A172 (cell line): ENCODE measurements at regions not wholly inside any gene's neighbourhood (a gene's known extent, or its start where the extent isn't known, plus 50 kb on each side); places are given as distances from the start of the nearest gene placed in this dataset.
A peak's percentile ranks its signal among the peaks of the same experiment; 100 is the strongest.

Experiments
- DNase-seq: peaks from one replicate; pipeline ENCODE4 v3.0.0-alpha.2; 2015; ENCODE audit warnings: low spot score

DNA sequence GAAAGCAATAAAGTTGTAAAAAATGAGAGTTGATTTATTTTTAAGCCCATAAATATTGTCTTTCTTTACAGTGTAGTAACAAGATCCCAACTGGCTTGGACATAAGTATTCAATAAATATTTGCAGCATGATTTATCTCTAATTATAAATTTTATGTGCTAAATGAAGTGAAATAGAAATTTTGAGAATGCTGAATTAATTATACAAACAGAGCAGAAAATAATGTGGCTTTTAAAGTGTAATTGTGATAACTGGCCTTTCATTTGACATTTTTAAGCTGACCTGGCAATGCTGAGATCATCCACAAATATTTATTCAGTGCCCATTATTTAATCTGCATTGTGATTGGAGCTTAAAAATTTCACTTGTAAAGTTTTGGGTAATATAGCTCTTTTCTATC lies 201.6 kb upstream of the NAV3 start:
- DNase-seq, result no peak

GRCh38 chr12:77625441-77625840 lies 205.3 kb upstream of the NAV3 start:
- peak; percentile 70 for DNase-seq

GRCh38 chr12:77619425-77619824 lies 211.3 kb upstream of the NAV3 start:
- DNase-seq, result no peak

GRCh38 chr12:77617818-77618217 lies 212.9 kb upstream of the NAV3 start:
- DNase-seq, result no peak

DNA sequence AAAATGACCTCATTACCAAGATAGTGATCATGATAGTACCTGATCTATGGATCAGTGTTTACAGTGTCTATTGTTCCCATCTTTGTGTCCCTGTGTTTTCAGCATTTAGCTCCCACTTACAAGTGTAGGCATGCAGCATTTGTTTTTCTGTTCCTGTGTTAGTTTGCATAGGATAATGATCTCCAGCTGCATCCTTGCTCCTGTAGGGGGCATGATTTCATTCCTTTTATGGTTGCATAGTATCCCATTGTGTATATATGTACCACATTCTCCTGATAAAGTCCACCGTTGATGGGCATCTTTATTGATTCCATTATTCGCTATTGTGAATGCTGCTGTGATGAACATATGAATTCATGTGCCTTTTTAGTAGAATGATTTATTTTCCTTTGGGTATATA lies 215.4 kb upstream of the NAV3 start:
- peak; percentile 11 for DNase-seq

- no peak for DNase-seq
Measured at GRCh38 chr12:77613411-77613810, 217.3 kb upstream of the NAV3 start.

DNA sequence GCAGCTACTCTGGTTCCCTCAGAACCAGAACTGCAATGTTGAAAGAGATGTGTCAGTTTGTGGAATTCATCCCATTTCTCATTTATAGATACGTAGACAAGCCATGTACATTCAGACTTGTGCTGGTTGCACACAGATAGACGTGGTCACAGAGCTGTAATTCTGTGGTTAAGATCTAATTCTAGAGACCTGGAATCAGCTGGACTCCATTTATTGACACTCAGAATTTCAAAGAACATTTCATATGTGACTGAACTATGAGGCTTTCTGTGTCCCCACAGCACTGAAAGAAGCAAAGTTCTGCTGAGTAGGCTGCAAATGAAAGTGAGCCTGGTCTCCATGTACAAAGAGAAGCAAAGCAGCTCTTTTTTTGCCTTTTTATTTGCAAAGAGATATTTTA lies 220.2 kb upstream of the NAV3 start:
- DNase-seq, result no peak

DNA sequence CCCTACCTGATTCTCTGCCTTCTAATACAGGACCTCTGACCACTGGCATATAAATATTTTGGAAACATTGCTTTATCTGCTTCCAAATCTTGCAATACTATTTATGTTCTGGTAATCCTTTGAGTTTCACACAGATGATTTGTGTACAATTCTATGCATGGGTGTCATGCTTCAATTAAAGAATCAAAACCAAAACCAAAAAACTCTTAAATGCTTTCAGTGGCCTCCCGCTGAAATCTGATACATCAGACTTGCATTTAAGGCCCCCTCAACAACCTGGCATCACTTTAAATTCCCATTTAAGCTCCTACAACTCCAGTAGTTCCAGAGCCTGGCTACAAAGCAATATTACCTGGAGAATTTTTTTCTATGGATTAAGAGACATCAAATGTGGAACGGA lies 221.7 kb upstream of the NAV3 start:
- no peak for DNase-seq

- no peak for DNase-seq
Measured at GRCh38 chr12:77608271-77608824, 222.3 kb upstream of the NAV3 start.

DNA sequence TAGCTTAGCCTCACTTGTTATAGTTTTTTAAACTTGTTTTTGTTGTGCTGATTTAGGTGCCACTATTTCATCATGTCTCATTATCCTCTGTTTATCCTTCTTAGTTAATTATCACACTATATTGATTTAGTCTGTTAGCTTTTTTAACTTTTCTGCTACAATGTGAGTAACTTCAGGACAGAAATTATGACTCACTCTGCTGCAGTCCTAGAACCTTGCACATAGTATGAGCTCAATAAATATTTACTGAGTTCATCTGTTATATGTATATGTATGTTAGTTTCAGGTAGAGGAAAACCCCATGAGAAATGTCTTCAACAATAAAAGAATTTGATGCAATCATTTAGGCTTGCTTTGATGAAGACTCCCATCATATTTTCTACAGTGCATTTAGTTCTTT lies 224.3 kb upstream of the NAV3 start:
- no peak for DNase-seq

DNA sequence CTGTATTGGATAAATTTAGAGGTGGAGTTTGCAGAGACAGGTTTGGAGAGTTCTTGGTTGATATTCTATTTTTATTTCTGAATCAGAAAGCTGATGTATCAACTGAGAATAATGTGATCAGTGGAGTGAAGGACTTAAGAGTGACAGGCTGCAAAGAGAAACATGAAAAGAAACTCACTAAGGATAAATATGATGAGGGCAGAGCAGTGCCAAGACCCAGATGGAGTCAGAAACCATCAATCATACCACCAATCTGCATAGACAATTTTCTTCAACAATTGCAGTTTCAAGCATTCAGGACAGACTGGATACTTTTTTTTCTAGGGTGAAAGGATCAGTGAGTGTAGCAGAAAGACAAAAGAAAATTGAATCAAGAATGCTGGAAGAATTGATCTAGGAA lies 226.7 kb upstream of the NAV3 start:
- no peak for DNase-seq

DNA sequence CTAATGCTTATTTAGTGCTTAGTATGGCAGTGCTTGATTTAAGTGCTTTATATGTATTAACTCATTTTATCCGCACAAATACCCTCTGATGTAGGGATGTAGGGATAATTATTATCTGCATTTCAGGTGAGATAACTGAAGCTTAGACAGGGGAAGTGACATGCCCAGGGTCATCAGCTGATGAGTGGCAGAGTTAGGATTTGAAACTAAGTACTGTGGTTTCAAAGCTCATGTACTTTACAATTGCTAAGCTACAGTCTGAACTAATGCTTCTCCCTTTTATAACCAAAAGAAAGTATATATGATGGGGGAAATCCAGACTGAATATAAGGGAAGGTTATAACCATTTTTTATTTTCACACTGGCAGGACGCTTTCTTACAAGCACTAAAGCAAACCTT lies 229.6 kb upstream of the NAV3 start:
- DNase-seq, result no peak

- DNase-seq, result no peak
Measured at GRCh38 chr12:77600468-77600843, 230.2 kb upstream of the NAV3 start.

GRCh38 chr12:77599782-77600467 lies 230.8 kb upstream of the NAV3 start:
- DNase-seq, result no peak

DNA sequence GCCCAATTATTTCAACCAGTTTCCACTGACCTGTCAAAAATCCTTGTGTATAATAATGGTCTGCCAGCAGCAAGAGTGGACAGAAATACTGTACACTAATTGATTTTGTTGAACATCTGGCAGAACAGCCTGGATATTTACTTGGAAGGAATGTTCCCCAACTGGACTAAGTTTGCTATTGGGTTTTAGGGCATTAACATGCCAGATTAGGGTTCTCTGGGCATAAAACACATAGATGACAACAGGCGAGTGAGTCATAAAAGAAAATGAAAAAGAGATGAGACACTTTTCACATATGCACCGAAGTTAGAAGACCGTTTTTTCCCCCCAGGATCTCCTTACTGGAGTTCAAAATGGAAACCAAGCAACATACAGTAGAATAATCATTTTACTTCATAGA lies 236.3 kb upstream of the NAV3 start:
- no peak for DNase-seq

- no peak for DNase-seq
Measured at GRCh38 chr12:77592836-77593235, 237.9 kb upstream of the NAV3 start.

DNA sequence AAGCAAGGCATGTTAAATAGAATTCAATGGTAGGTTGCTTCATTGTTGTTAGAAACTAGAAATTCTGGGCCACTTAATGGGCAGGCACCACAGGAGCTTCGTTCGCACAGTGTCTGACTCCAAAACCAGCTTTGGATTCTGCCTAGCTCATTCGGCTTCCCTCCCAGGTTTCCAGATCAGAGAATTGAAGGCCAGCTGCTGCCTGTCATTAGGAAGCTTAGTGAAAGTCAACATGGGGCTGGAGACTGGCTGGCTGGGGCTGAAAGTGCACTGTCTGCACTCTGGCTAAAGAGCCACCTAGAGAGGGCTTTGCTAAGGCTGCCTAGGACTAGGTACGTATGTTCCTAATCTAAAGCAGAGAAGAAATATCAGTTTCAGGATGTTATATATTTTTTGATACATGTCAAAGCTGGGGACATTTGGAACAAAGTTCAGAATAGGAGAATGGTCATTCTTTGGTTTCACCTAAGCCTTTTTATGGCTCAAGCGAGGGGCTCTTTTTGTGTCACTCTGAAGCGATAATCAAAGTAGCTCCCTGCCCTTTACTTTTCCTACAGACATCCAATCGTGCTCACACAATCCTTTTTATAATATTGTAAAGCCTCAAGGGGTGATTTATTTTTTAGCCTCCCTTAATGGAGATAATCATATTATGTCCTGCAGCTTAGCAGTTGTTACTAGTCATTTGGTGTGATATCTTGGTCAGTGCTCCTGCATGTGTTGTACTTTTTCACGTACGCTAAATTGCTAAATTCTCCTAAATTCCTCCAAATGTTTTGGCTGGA lies 238.5 kb upstream of the NAV3 start:
- DNase-seq, result no peak

GRCh38 chr12:77590306-77590705 lies 240.4 kb upstream of the NAV3 start:
- no peak for DNase-seq

DNA sequence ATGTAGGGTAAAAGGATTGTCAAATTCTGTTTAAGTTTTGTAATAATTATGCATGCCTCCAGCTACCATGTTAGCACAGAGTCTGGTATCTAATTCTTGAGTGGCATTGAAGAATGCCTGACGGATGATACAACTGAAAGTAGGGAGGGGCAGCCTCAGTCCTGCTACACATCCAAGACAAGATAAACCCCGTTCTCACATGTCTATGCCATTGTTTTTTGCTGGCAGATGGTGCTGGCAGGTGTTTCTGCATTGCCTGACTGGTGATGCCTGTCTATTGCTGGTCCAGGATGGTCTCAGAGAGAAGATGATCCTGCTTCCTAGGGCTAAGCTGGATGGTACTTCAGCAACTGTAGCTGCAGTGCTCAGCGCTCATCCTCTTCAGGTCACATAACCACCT lies 245.8 kb upstream of the NAV3 start:
- no peak for DNase-seq

DNA sequence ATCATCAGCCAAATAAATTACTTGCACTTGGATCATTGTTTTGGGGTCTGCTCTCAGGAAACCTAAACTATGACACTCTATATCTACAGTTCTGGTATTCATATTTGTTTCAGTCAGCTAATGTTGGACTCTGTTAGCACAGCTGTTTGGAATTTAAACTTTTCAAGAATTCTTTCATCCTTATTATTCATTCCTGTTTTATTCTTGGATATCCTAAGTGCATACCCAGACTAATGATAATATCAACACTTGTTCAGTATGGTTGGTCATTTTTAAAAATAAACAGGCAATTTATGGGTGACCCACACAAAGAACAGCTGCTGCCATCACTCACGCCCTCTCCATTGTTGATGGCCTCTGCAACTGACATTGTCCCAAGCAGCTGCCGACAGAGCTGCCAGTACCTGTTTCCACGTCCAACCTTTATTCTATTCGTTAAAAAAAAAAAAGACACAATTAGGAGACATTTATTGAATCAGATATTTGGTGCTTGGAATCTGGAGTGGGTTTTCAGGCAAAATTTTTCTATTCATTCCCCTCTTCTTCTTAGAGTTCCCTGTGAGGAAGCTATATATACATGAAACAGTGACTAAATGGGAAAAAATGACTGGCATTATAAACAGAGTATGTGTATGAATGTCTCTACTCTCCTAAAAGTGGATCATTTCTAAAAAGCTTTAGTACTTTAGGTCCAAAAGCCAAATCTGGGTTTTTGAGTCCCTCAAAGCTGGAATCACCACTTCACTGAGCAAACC lies 252.1 kb upstream of the NAV3 start:
- no peak for DNase-seq

DNA sequence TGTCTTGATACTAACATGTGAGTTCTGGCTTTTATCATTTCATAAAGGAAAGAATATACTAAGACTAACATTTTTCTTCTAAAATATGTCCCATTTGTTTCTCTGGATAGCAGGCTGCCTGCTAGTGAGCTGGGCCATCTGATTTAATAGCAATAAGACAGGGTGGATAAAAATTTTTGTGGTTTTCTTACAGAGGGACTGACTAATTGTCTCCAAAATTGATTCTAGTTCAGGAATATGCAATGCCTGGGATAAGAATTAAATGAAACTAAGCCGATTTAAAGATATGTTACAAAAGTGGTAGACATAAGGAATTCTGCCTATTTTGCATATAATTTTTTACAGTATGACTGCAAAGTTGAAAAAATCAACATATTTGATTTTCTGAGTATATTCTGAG lies 252.9 kb upstream of the NAV3 start:
- no peak for DNase-seq

DNA sequence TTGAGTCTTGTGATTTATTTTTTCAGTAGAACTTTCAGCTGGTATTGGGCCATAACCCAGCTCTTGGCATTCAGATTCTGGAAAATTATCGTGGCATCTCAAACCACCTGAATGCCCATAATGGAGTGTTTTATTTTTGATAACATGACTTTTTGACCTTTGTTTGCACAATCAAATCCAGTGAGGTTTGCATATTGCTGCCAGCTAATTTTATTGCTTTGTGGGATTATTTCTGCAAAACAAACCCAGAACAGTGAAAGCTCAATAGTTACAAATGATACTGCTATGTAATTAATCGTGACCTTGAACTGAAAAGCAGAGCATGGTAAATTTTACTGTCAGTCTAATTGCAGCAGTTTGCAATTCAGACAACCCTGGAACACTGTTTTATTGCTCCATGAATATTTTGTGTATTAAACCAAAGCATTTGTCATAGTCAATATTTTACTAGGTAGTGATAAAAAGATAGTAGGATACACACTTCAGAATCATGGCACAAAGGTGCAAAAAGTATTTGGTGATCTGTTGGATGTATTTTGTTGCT lies 255.2 kb upstream of the NAV3 start:
- no peak for DNase-seq
